Parathyroid adenoma (tissue), 2 donors: ENCODE measurements at regions not wholly inside any gene's neighbourhood (a gene's known extent, or its start where the extent isn't known, plus 50 kb on each side); places are given as distances from the start of the nearest gene placed in this dataset.

Experiments used
- H2AFZ ChIP-seq: fragments of 300-600 bp; sonication (generic); one replicate; pipeline ENCODE4 v1.7.0; 2017; ENCODE audit warnings: antibody characterized with exemption, mild to moderate bottlenecking
- H3K27ac ChIP-seq: fragments of 300-600 bp; sonication (generic); one replicate; pipeline ENCODE4 v1.7.0; 2017
- H3K27me3 ChIP-seq: fragments of 300-600 bp; sonication (generic); one replicate; pipeline ENCODE4 v1.7.0; 2017; ENCODE audit warnings: low read length; ENCODE audit not compliant: control insufficient read depth, insufficient read depth
- H3K36me3 ChIP-seq: fragments of 300-600 bp; sonication (generic); one replicate; pipeline ENCODE4 v1.7.0; 2017; ENCODE audit warnings: low read length; ENCODE audit not compliant: control insufficient read depth, insufficient read depth
- H3K4me1 ChIP-seq: fragments of 300-600 bp; sonication (generic); one replicate; pipeline ENCODE4 v1.7.0; 2017; ENCODE audit warnings: control low read depth
- H3K4me2 ChIP-seq: fragments of 300-600 bp; sonication (generic); one replicate; pipeline ENCODE4 v1.7.0; 2017; ENCODE audit warnings: low read length
- H3K4me3 ChIP-seq: fragments of 300-600 bp; sonication (generic); one replicate; pipeline ENCODE4 v1.7.0; 2017; ENCODE audit warnings: low read depth, low read length
- H3K79me2 ChIP-seq: fragments of 300-600 bp; sonication (generic); one replicate; pipeline ENCODE4 v1.7.0; 2017; ENCODE audit warnings: control low read depth
- H3K9ac ChIP-seq: fragments of 300-600 bp; sonication (generic); one replicate; pipeline ENCODE4 v1.7.0; 2017; ENCODE audit warnings: mild to moderate bottlenecking
- H3K9me3 ChIP-seq: fragments of 300-600 bp; sonication (generic); one replicate; pipeline ENCODE4 v1.7.0; 2017; ENCODE audit warnings: low read length; ENCODE audit not compliant: control insufficient read depth
- CTCF ChIP-seq: fragments of 300-600 bp; sonication (generic); IDR thresholded peaks from one replicate; pipeline ENCODE4 v1.7.0; 2017; ENCODE audit warnings: antibody characterized with exemption, mild to moderate bottlenecking
- donor health status: primary hyperparathyroidism.

DNA sequence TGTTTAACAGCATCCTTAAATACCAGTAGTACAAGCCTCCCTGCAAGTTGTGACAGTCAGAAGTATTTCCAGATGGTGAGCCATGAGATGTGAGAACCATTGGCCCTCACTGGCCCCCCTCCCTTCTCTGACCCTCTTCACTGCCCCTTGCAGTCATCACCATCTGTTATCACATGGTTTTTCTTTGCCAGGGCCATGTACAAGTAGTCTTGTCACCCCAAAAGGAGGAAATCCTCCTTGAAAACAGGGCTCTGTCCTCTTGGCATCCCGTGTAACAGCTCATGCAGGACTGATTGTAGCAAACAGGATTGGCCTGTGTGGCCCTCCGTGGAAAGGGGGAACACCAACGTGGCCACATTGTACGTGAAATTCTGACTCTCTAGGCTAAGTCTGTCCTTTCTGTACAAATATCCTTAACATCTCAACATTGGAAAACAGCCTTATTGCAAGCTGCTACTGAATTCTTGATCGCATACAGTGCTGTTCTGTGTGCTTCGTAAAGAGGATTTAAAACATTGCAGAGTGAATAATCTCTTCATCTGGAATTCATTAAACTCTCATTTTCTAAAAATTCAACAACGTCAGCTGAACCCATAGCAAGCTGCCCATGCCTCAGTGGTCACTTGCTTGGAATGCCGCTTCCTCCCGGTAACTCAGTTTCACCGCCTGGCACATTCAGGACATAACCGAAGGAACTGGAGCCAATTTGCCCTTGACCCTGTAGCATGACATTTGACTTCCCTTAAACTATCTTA lies 171.7 kb downstream of the ATPSCKMT start:
- Histone ChIP-seq H3K36me3 (no peaks in the 10 kb centered on the region), H3K4me3 (no peak overlapping the region), H3K9me3 (no peaks in the 10 kb centered on the region), H3K4me2 (no peak overlapping the region), H3K27me3 (no peaks in the 10 kb centered on the region), H3K27ac (no peak overlapping the region), H3K79me2 (no peaks in the 10 kb centered on the region), H2AFZ (no peak overlapping the region), H3K4me1 (no peaks in the 10 kb centered on the region), H3K9ac (no peak overlapping the region)
- no peak for TF ChIP-seq CTCF

DNA sequence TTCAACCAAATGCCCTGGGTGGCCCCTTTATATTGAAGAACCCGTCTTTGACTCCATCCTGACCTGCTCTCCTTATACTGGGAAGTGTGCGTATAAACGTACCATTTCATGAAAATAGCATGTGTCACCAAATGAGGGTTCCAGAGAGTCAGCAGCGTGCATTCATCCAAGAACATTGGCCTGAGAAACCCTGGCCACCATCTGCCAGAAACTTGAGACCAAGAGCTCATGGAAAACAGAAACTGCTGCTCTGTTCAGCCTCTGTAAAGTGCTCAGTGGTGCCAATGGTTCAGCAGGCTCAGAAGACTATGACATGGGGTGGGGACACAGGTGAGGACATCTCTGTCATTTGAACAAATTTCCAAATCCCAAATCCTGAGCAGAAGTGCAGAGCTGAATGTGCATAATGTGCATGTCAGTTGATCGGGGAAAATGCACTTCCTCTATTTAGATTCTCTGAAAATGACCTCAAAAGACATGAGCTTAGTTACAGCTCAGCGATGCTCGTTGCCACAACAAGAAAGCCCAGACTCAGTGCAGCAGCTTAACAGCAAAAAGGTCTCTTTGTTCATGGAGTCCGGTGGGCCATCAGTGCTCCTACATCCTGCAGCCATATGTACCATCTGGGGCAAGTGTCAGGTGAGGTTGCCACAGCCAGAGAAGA lies 176.1 kb downstream of the ATPSCKMT start:
- no peak overlapping the region for H3K9ac ChIP-seq
- TF ChIP-seq CTCF = no peak
- H2AFZ ChIP-seq = no peak overlapping the region
- H3K27me3 ChIP-seq = no peaks in the 10 kb centered on the region
- H3K27ac ChIP-seq = no peak overlapping the region
- H3K36me3 ChIP-seq = no peaks in the 10 kb centered on the region
- H3K4me2 ChIP-seq = no peak overlapping the region
- H3K4me1 ChIP-seq = no peaks in the 10 kb centered on the region
- H3K4me3 ChIP-seq = no peak overlapping the region
- H3K9me3 ChIP-seq = no peaks in the 10 kb centered on the region
- H3K79me2 ChIP-seq = no peaks in the 10 kb centered on the region

- H3K9ac ChIP-seq = no peak overlapping the region
- no peaks in the 10 kb centered on the region for H3K27me3 ChIP-seq
- no peak overlapping the region for H3K4me3 ChIP-seq
- no peak overlapping the region for H2AFZ ChIP-seq
- H3K9me3 ChIP-seq = no peaks in the 10 kb centered on the region
- no peak overlapping the region for H3K4me2 ChIP-seq
- H3K27ac ChIP-seq = no peak overlapping the region
- H3K79me2 ChIP-seq = no peaks in the 10 kb centered on the region
- H3K36me3 ChIP-seq = no peaks in the 10 kb centered on the region
- no peaks in the 10 kb centered on the region for H3K4me1 ChIP-seq
- no peak for TF ChIP-seq CTCF
Observed at GRCh38 chr5:10069637-10070313, 179.9 kb downstream of the ATPSCKMT start.

GRCh38 chr5:10065428-10066000 lies 184.2 kb downstream of the ATPSCKMT start:
- Histone ChIP-seq H3K27ac (no peak overlapping the region), H3K4me3 (no peak overlapping the region), H3K9ac (no peak overlapping the region), H3K36me3 (no peaks in the 10 kb centered on the region), H3K4me2 (no peak overlapping the region), H3K27me3 (no peaks in the 10 kb centered on the region), H3K79me2 (no peaks in the 10 kb centered on the region), H3K4me1 (no peaks in the 10 kb centered on the region), H2AFZ (no peak overlapping the region), H3K9me3 (no peaks in the 10 kb centered on the region)
- TF ChIP-seq CTCF = no peak
